Left ventricle myocardium inferior (tissue), 1 donor: ENCODE measurements at regions not wholly inside any gene's neighbourhood (a gene's known extent, or its start where the extent isn't known, plus 50 kb on each side); places are given as distances from the start of the nearest gene placed in this dataset.

Experiments
- DNase-seq: peaks from one replicate; pipeline ENCODE4 v3.0.0-alpha.2; 2020
- H3K27ac ChIP-seq: fragments of 200-600 bp; replicated peaks from 2 replicates; pipeline ENCODE4 v1.8.0; 2021
- H3K27me3 ChIP-seq: fragments of 200-600 bp; 2 replicates; pipeline ENCODE4 v1.8.0; 2021; ENCODE audit warnings: low read depth
- H3K36me3 ChIP-seq: fragments of 200-600 bp; 2 replicates; pipeline ENCODE4 v1.8.0; 2021
- H3K4me1 ChIP-seq: fragments of 200-600 bp; 2 replicates; pipeline ENCODE4 v1.8.0; 2021
- H3K4me3 ChIP-seq: fragments of 200-600 bp; 2 replicates; pipeline ENCODE4 v1.8.0; 2021; ENCODE audit warnings: mild to moderate bottlenecking, moderate library complexity
- H3K9me3 ChIP-seq: fragments of 200-600 bp; replicated peaks from 2 replicates; pipeline ENCODE4 v1.8.0; 2021
- CTCF ChIP-seq: fragments of 200-600 bp; IDR thresholded peaks from 2 replicates; pipeline ENCODE4 v1.8.0; 2021; ENCODE audit warnings: antibody characterized with exemption, mild to moderate bottlenecking, borderline replicate concordance
- intact Hi-C: fragments of 100-400 bp; cut with micrococcal nuclease; formaldehyde crosslinking; loops from one replicate; pipeline ENCODE4 v1.11.0; 2022
- donor health status: DM: no; HTN: yes; CAD: no; lungs with severe emphysema.

GRCh38 chr1:76003946-76004345, 70.6 kb upstream of the ST6GALNAC3 start:
- no peaks in the 10 kb centered on the region for H3K27me3 ChIP-seq
- no peaks in the 10 kb centered on the region for H3K4me1 ChIP-seq
- TF ChIP-seq CTCF = no peak
- no peak overlapping the region for H3K4me3 ChIP-seq
- intact Hi-C loops = no loop called here
- DNase-seq = no peak
- no peak overlapping the region for H3K27ac ChIP-seq
- H3K36me3 ChIP-seq = no peaks in the 10 kb centered on the region
- H3K9me3 ChIP-seq = no peaks in the 10 kb centered on the region

GRCh38 chr1:76005765-76006164, 68.8 kb upstream of the ST6GALNAC3 start:
- no peak for DNase-seq
- Histone ChIP-seq H3K36me3 (no peaks in the 10 kb centered on the region), H3K9me3 (no peaks in the 10 kb centered on the region), H3K4me3 (no peak overlapping the region), H3K27me3 (no peaks in the 10 kb centered on the region), H3K27ac (no peak overlapping the region), H3K4me1 (no peaks in the 10 kb centered on the region)
- intact Hi-C loops = no loop called here
- no peak for TF ChIP-seq CTCF

GRCh38 chr1:76006234-76006633, 68.3 kb upstream of the ST6GALNAC3 start:
- Histone ChIP-seq H3K27me3 (no peaks in the 10 kb centered on the region), H3K9me3 (no peaks in the 10 kb centered on the region), H3K4me3 (no peak overlapping the region), H3K27ac (no peak overlapping the region), H3K4me1 (no peaks in the 10 kb centered on the region), H3K36me3 (no peaks in the 10 kb centered on the region)
- intact Hi-C loops = no loop called here
- TF ChIP-seq CTCF = no peak
- DNase-seq = no peak

GRCh38 chr1:76010802-76011201, 63.7 kb upstream of the ST6GALNAC3 start:
- DNase-seq = no peak
- intact Hi-C loops = no loop called here

GRCh38 chr1:76012341-76013205, 62.0 kb upstream of the ST6GALNAC3 start:
- Histone ChIP-seq H3K4me1 (no peaks in the 10 kb centered on the region), H3K9me3 (no peaks in the 10 kb centered on the region), H3K4me3 (no peak overlapping the region), H3K36me3 (no peaks in the 10 kb centered on the region), H3K27me3 (no peaks in the 10 kb centered on the region), H3K27ac (no peak overlapping the region)
- no peak for DNase-seq
- intact Hi-C loops = no loop called here
- no peak for TF ChIP-seq CTCF

More at GRCh38 chr1:76010802-76011201, 63.7 kb upstream of the ST6GALNAC3 start:
- H3K27me3 ChIP-seq = no peaks in the 10 kb centered on the region
- H3K9me3 ChIP-seq = no peaks in the 10 kb centered on the region
- no peaks in the 10 kb centered on the region for H3K4me1 ChIP-seq
- H3K36me3 ChIP-seq = no peaks in the 10 kb centered on the region
- no peak overlapping the region for H3K27ac ChIP-seq
- H3K4me3 ChIP-seq = no peak overlapping the region
- no peak for TF ChIP-seq CTCF
